ENCODE measurements at regions not wholly inside any gene's neighbourhood (a gene's known extent, or its start where the extent isn't known, plus 50 kb on each side); places are given as distances from the start of the nearest gene placed in this dataset.

GRCh38 chr21:27681841-27682240 is 715.0 kb upstream of the ADAMTS5 start:
- Histone ChIP-seq H3K27ac (no peak overlapping the region), H3K27me3 (replicated peaks; ENCODE audit: insufficient read depth) (no peaks in the 10 kb centered on the region), H3K9me3 (no peaks in the 10 kb centered on the region), H3K36me3 (no peaks in the 10 kb centered on the region), H3K4me1 (ENCODE audit: control insufficient read depth in 1 of 2, low read depth in 2 of 2) (peaks cover 0 to 7% of the 10 kb centered on the region in 2 donors), H3K4me3 (no peak overlapping the region)
- ATAC-seq (ENCODE audit: insufficient number of reproducible peaks, low FRiP score, low read depth) (no peak), DNase-seq (ENCODE audit: low spot score) (no peak)
- TF ChIP-seq CTCF (IDR thresholded peaks at IDR 0.05), result no peak

GRCh38 chr21:27681038-27681437 is 714.1 kb upstream of the ADAMTS5 start:
- Histone ChIP-seq H3K9me3 (no peaks in the 10 kb centered on the region), H3K27me3 (replicated peaks; ENCODE audit: insufficient read depth) (no peaks in the 10 kb centered on the region), H3K4me3 (no peak overlapping the region), H3K27ac (no peak overlapping the region), H3K4me1 (ENCODE audit: control insufficient read depth in 1 of 2, low read depth in 2 of 2) (peaks cover 0 to 7% of the 10 kb centered on the region in 2 donors), H3K36me3 (no peaks in the 10 kb centered on the region)
- ATAC-seq (ENCODE audit: insufficient number of reproducible peaks, low FRiP score, low read depth) (no peak), DNase-seq (ENCODE audit: low spot score) (no peak)
- no peak for TF ChIP-seq CTCF (IDR thresholded peaks at IDR 0.05)

- H3K4me3 ChIP-seq, result no peak overlapping the region
- H3K27me3 ChIP-seq (replicated peaks; ENCODE audit: insufficient read depth), result no peaks in the 10 kb centered on the region
- DNase-seq (ENCODE audit: low spot score), result no peak
- H3K36me3 ChIP-seq, result no peaks in the 10 kb centered on the region
- no peak for TF ChIP-seq CTCF (IDR thresholded peaks at IDR 0.05)
- no peaks in the 10 kb centered on the region for H3K9me3 ChIP-seq
- no peak overlapping the region for H3K27ac ChIP-seq
- peaks cover 0 to 7% of the 10 kb centered on the region in 2 donors for H3K4me1 ChIP-seq (ENCODE audit: control insufficient read depth in 1 of 2, low read depth in 2 of 2)
- ATAC-seq (ENCODE audit: insufficient number of reproducible peaks, low FRiP score, low read depth), result no peak
Measured at GRCh38 chr21:27680181-27680580, 713.3 kb upstream of the ADAMTS5 start.

- Histone ChIP-seq H3K4me3 (no peak overlapping the region), H3K4me1 (ENCODE audit: control insufficient read depth in 1 of 2, low read depth in 2 of 2) (peaks cover 0 to 7% of the 10 kb centered on the region in 2 donors), H3K36me3 (no peaks in the 10 kb centered on the region), H3K9me3 (no peaks in the 10 kb centered on the region), H3K27ac (no peak overlapping the region), H3K27me3 (replicated peaks; ENCODE audit: insufficient read depth) (no peaks in the 10 kb centered on the region)
- no peak for TF ChIP-seq CTCF (IDR thresholded peaks at IDR 0.05)
- no peak for DNase-seq (ENCODE audit: low spot score)
- no peak for ATAC-seq (ENCODE audit: insufficient number of reproducible peaks, low FRiP score, low read depth)
Measured at GRCh38 chr21:27678511-27678910, 711.6 kb upstream of the ADAMTS5 start.

- ATAC-seq (ENCODE audit: insufficient number of reproducible peaks, low FRiP score, low read depth), result no peak
- peaks cover 0 to 7% of the 10 kb centered on the region in 2 donors for H3K4me1 ChIP-seq (ENCODE audit: control insufficient read depth in 1 of 2, low read depth in 2 of 2)
- TF ChIP-seq CTCF (IDR thresholded peaks at IDR 0.05), result no peak
- H3K4me3 ChIP-seq, result no peak overlapping the region
- H3K27ac ChIP-seq, result no peak overlapping the region
- no peak for DNase-seq (ENCODE audit: low spot score)
- no peaks in the 10 kb centered on the region for H3K27me3 ChIP-seq (replicated peaks; ENCODE audit: insufficient read depth)
- H3K9me3 ChIP-seq, result no peaks in the 10 kb centered on the region
- no peaks in the 10 kb centered on the region for H3K36me3 ChIP-seq
Measured at GRCh38 chr21:27677546-27677945, 710.7 kb upstream of the ADAMTS5 start.

Measured in thoracic aorta (tissue), 2 donors.